HepG2 (cell line): ENCODE measurements at regions not wholly inside any gene's neighbourhood (a gene's known extent, or its start where the extent isn't known, plus 50 kb on each side); places are given as distances from the start of the nearest gene placed in this dataset.

Experiments used
- ATAC-seq: fragments of 200-7000 bp; cut with Tn5 transposase; 3 replicates; pipeline ENCODE4 v1.9.1; 2020; ENCODE audit warnings: mild to moderate bottlenecking, moderate library complexity
- BruUV-seq: library from RNA; stranded (reverse); fragments of 400-500 nt; replicated peaks from 2 replicates; lab custom pipeline; 2021; lab: Mats Ljungman, UMichigan
- CTCF ChIA-PET: fragments of 300-600 bp; formaldehyde crosslinking; extraction: SDS; loops from one replicate; lab custom pipeline; 2021; ENCODE audit warnings: low total read pairs, inconsistent platforms, low intra/inter-chr PET ratio; lab: Yijun Ruan, JAX
- POLR2A ChIA-PET: fragments of 350-600 bp; sonication (Branson Sonifier 250); formaldehyde crosslinking; loops from one replicate; lab custom pipeline; 2020; ENCODE audit warnings: antibody characterized with exemption, inconsistent platforms; lab: Yijun Ruan, JAX
- DNase-seq: peaks from one replicate; pipeline ENCODE4 v3.0.0-alpha.2; 2015; ENCODE audit warnings: low spot score
- FAIRE-seq: peaks from 3 replicates; lab custom pipeline; 2011; peaks lifted over from hg19 to GRCh38; lab: Jason Lieb, UNC
- H2AFZ ChIP-seq: one replicate; pipeline ENCODE4 v1.6.1; 2011; ENCODE audit warnings: low read length, inconsistent platforms
- H3K27ac ChIP-seq: fragments of 300-600 bp; 3 replicates; pipeline ENCODE4 v1.8.0; 2011; ENCODE audit warnings: mixed run types, mild to moderate bottlenecking, mixed read lengths, low read length, inconsistent platforms; ENCODE audit not compliant: insufficient read depth; ENCODE audit errors: extremely low read length
- H3K27me3 ChIP-seq, 2 experiments: fragments of 200-600 bp in 1 of 2; 2 replicates in 1 of 2; 3 replicates in 1 of 2; pipeline versions ENCODE4 v1.6.0 to v1.8.0; 2011; ENCODE audit warnings: low read length in 2 of 2, mild to moderate bottlenecking in 2 of 2, moderate library complexity in 2 of 2, inconsistent platforms in 1 of 2; ENCODE audit not compliant: insufficient read depth in 2 of 2, control insufficient read depth in 1 of 2
- H3K36me3 ChIP-seq, 2 experiments: fragments of 200-600 bp in 1 of 2; replicated peaks in 1 of 2; 2 replicates in 1 of 2; 3 replicates in 1 of 2; pipeline versions ENCODE4 v1.5.1 to v1.8.0; 2011; ENCODE audit warnings: low read length in 2 of 2, inconsistent platforms in 1 of 2; ENCODE audit not compliant: insufficient read depth in 2 of 2, control insufficient read depth in 1 of 2
- H3K4me1 ChIP-seq: 2 replicates; pipeline ENCODE4 v1.5.1; 2012; ENCODE audit warnings: low read length, inconsistent platforms; ENCODE audit not compliant: insufficient read depth
- H3K4me2 ChIP-seq: 2 replicates; pipeline ENCODE4 v1.6.0; 2011; ENCODE audit warnings: low read depth, low read length, inconsistent platforms
- H3K4me3 ChIP-seq, 3 experiments: fragments of 200-600 bp in 1 of 3; sonication (generic), shearing (Covaris generic) in 1 of 3; replicated peaks in 1 of 3; 2 replicates each; pipeline ENCODE4 v1.5.1; 2011 to 2016; ENCODE audit warnings: low read length in 3 of 3, inconsistent platforms in 2 of 3, low read depth in 2 of 3, mild to moderate bottlenecking in 2 of 3, control low read depth in 1 of 3, mixed read lengths in 1 of 3; ENCODE audit not compliant: insufficient read depth in 1 of 3
- H3K79me2 ChIP-seq: one replicate; pipeline ENCODE4 v1.6.1; 2011; ENCODE audit warnings: low read length, inconsistent platforms; ENCODE audit not compliant: insufficient read depth
- H3K9ac ChIP-seq: 2 replicates; pipeline ENCODE4 v1.6.0; 2011; ENCODE audit warnings: mild to moderate bottlenecking, low read depth, low read length, inconsistent platforms; ENCODE audit not compliant: insufficient read depth
- H3K9me3 ChIP-seq: 2 replicates; pipeline ENCODE4 v1.5.1; 2012; ENCODE audit warnings: mild to moderate bottlenecking, low read length
- H4K20me1 ChIP-seq: 2 replicates; pipeline ENCODE4 v1.6.0; 2011; ENCODE audit warnings: inconsistent platforms, mild to moderate bottlenecking, low read length, moderate library complexity; ENCODE audit not compliant: insufficient read depth
- ATF1 ChIP-seq: IDR thresholded peaks from 2 replicates; pipeline ENCODE4 v1.6.1; 2016; ENCODE audit warnings: mild to moderate bottlenecking, control low read depth
- DMAP1 ChIP-seq: IDR thresholded peaks from 2 replicates; pipeline ENCODE4 v1.6.1; 2016
- FOXP1 ChIP-seq, 2 experiments: fragments of 450-650 bp in 1 of 2; IDR thresholded peaks; 2 replicates each; pipeline ENCODE4 v1.6.1; 2017 to 2018; ENCODE audit warnings: antibody characterized with exemption in 1 of 2
- HCFC1 ChIP-seq: fragments of 150-350 bp; IDR thresholded peaks from 2 replicates; pipeline ENCODE4 v1.6.1; 2014; ENCODE audit warnings: low read depth, low read length
- IKZF4 ChIP-seq: sonication (generic); formaldehyde crosslinking; IDR thresholded peaks from 2 replicates; pipeline ENCODE4 v1.5.1; 2020; ENCODE audit warnings: borderline replicate concordance, mild to moderate bottlenecking, low read depth, missing genetic modification reagents; ENCODE audit errors: not compliant biosample characterization
- MYNN ChIP-seq: sonication (generic); formaldehyde crosslinking; IDR thresholded peaks from 2 replicates; pipeline ENCODE4 v1.4.0; 2020; ENCODE audit warnings: mild to moderate bottlenecking, low read depth, missing genetic modification reagents
- NFKB2 ChIP-seq: sonication (generic); formaldehyde crosslinking; IDR thresholded peaks from 2 replicates; pipeline ENCODE4 v1.4.0; 2020; ENCODE audit warnings: missing genetic modification reagents, borderline replicate concordance
- RBAK ChIP-seq: sonication (generic); formaldehyde crosslinking; IDR thresholded peaks from 2 replicates; pipeline ENCODE4 v1.5.1; 2020; ENCODE audit warnings: mild to moderate bottlenecking, missing genetic modification reagents
- RELA ChIP-seq: sonication (generic); formaldehyde crosslinking; IDR thresholded peaks from 2 replicates; pipeline ENCODE4 v1.4.0; 2020; ENCODE audit warnings: missing genetic modification reagents
- SNRNP70 ChIP-seq: fragments of 200-400 bp; formaldehyde crosslinking; IDR thresholded peaks from 2 replicates; pipeline ENCODE4 v1.6.1; 2017; ENCODE audit warnings: mild to moderate bottlenecking, low read depth, low read length, moderate library complexity
- SRSF1 ChIP-seq: fragments of 200-400 bp; formaldehyde crosslinking; optimal IDR thresholded peaks from 2 replicates; pipeline ENCODE3; 2017; ENCODE audit warnings: mild to moderate bottlenecking, low read depth, low read length, moderate library complexity
- TARDBP ChIP-seq: sonication (generic); formaldehyde crosslinking; IDR thresholded peaks from 2 replicates; pipeline ENCODE4 v1.8.0; 2022; ENCODE audit warnings: mild to moderate bottlenecking, missing genetic modification reagents
- TCF7 ChIP-seq: sonication (generic); IDR thresholded peaks from 2 replicates; pipeline ENCODE4 v1.6.1; 2016; ENCODE audit warnings: antibody characterized with exemption, low read depth
- TGIF2 ChIP-seq: IDR thresholded peaks from 2 replicates; pipeline ENCODE4 v1.6.1; 2016; ENCODE audit warnings: control low read depth, missing compliant biosample characterization
- ZBTB3 ChIP-seq: sonication (generic); formaldehyde crosslinking; IDR thresholded peaks from 2 replicates; pipeline ENCODE4 v1.4.0; 2020; ENCODE audit warnings: low read depth, mild to moderate bottlenecking, moderate library complexity, missing genetic modification reagents, borderline replicate concordance
- ZKSCAN1 ChIP-seq: fragments of 150-350 bp; IDR thresholded peaks from 2 replicates; pipeline ENCODE4 v1.6.1; 2014; ENCODE audit warnings: low read length
- ZNF24 ChIP-seq: fragments of 450-650 bp; IDR thresholded peaks from 2 replicates; pipeline ENCODE4 v1.6.1; 2017; ENCODE audit warnings: antibody characterized with exemption, mild to moderate bottlenecking
- ZNF746 ChIP-seq: sonication (generic); formaldehyde crosslinking; IDR thresholded peaks from 2 replicates; pipeline ENCODE4 v1.8.0; 2022; ENCODE audit warnings: mild to moderate bottlenecking, missing genetic modification reagents
- WGBS: methylation state at CpG from one replicate; pipeline ENCODE4 v1.1.6; 2017; ENCODE audit warnings: low lambda C conversion rate; 5-methylcytosine and 5-hydroxymethylcytosine counted together
- in situ Hi-C: cut with HindIII; loops from 2 replicates; pipeline ENCODE4 v1.10.0; 2017; ENCODE audit warnings: low pct_unique_long_range_greater_than_20kb; ENCODE audit not compliant: extremely low pct_ligation_motif_present
- intact Hi-C: fragments of 100-400 bp; cut with micrococcal nuclease; formaldehyde crosslinking; loops from one replicate; pipeline ENCODE4 v1.10.0; 2022; ENCODE audit not compliant: unreplicated experiment
- TF ChIP-seq, protein P1 (sequence below): sonication (generic); formaldehyde crosslinking; IDR thresholded peaks from 2 replicates; pipeline ENCODE4 v1.4.0; 2020; ENCODE audit warnings: missing genetic modification reagents, mild to moderate bottlenecking, borderline replicate concordance
- TF ChIP-seq, protein P2 (sequence below): IDR thresholded peaks from 2 replicates; pipeline ENCODE4 v1.6.1; 2016; ENCODE audit warnings: mild to moderate bottlenecking, missing biosample characterization, missing genetic modification reagents
- TF ChIP-seq, protein P3 (sequence below): sonication (generic); formaldehyde crosslinking; IDR thresholded peaks from 2 replicates; pipeline ENCODE4 v1.4.0; 2020; ENCODE audit warnings: missing genetic modification reagents, borderline replicate concordance
- TF ChIP-seq, protein P4 (sequence below): IDR thresholded peaks from 2 replicates; pipeline ENCODE4 v1.6.1; 2016; ENCODE audit warnings: control low read depth

DNA sequence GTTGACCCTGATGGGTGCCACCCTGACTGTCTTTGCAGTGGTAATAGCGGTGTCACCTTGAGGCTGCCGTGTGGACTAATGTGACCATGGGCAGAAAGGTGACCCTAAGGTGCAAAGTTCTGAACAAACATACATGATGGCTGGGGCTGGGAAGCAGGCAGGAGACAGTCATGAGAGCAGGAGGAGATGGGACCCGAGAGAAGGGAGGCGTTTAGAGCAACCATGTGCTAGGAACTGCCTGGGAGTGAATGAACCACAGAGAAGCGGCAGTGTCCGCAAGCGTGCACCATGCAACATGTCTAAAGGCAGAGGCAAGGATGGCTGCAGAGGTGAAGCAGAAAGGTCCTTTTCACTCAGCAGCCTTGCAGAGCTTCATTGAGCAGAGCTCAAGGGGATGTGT is 113.1 kb upstream of the GDF10 start (continued):
- TF ChIP-seq IKZF4: no peak
- no peak for TF ChIP-seq HCFC1
- TF ChIP-seq MYNN (CRISPR knock-in tag): no peak
- TF ChIP-seq, protein P1, sequence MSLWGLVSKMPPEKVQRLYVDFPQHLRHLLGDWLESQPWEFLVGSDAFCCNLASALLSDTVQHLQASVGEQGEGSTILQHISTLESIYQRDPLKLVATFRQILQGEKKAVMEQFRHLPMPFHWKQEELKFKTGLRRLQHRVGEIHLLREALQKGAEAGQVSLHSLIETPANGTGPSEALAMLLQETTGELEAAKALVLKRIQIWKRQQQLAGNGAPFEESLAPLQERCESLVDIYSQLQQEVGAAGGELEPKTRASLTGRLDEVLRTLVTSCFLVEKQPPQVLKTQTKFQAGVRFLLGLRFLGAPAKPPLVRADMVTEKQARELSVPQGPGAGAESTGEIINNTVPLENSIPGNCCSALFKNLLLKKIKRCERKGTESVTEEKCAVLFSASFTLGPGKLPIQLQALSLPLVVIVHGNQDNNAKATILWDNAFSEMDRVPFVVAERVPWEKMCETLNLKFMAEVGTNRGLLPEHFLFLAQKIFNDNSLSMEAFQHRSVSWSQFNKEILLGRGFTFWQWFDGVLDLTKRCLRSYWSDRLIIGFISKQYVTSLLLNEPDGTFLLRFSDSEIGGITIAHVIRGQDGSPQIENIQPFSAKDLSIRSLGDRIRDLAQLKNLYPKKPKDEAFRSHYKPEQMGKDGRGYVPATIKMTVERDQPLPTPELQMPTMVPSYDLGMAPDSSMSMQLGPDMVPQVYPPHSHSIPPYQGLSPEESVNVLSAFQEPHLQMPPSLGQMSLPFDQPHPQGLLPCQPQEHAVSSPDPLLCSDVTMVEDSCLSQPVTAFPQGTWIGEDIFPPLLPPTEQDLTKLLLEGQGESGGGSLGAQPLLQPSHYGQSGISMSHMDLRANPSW: no peak
- TF ChIP-seq DMAP1 (CRISPR knock-in tag): no peak
- no peak for TF ChIP-seq FOXP1 (IDR thresholded peaks at IDR 0.05)
- TF ChIP-seq FOXP1 (CRISPR knock-in tag; IDR thresholded peaks at IDR 0.05): no peak
- no peak for TF ChIP-seq RELA (CRISPR knock-in tag)
- TF ChIP-seq, protein P2, sequence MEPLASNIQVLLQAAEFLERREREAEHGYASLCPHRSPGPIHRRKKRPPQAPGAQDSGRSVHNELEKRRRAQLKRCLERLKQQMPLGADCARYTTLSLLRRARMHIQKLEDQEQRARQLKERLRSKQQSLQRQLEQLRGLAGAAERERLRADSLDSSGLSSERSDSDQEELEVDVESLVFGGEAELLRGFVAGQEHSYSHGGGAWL (CRISPR knock-in tag): no peak
- TF ChIP-seq TGIF2 (CRISPR knock-in tag): no peak
- TF ChIP-seq ZNF746 (CRISPR knock-in tag): no peak
- TF ChIP-seq NFKB2: no peak
- no peak for TF ChIP-seq RBAK (CRISPR knock-in tag)
- TF ChIP-seq, all 625 proteins: peak for 0

DNA sequence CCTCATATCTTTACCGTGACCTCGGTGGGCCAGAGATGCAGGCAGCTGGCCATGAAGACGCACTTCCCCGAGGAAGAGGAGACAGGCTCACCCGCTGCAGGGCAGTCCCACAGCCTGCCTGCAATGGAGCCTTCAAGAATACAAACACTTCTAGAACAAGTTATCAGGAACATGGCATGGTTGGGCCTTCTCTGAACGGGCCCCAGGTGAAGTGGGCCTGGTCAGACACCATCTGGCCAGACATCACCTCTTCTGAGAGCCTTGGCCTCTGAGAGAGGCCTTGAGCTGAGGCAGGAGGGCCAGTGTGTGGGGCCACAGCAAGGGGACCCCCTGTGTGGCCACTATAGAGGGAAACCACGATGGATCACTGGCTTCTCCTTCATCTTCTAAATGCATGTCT is 112.4 kb upstream of the GDF10 start:
- Histone ChIP-seq H3K4me3 (no peak overlapping the region), H3K9ac (no peak overlapping the region), H4K20me1 (no peaks in the 10 kb centered on the region), H3K9me3 (no peaks in the 10 kb centered on the region), H3K4me1 (peaks cover 11% of the 10 kb centered on the region), H2AFZ (no peak overlapping the region), H3K27ac (no peak overlapping the region), H3K36me3 (no peaks in the 10 kb centered on the region), H3K4me2 (no peak overlapping the region), H3K79me2 (no peaks in the 10 kb centered on the region), H3K27me3 (peaks cover 0 to 2% of the 10 kb centered on the region in 2 experiments; a peak in 1 of 5 replicates)
- in situ Hi-C loops: no loop called here
- ChIA-PET POLR2A (no interaction called here), CTCF (no interaction called here)
- intact Hi-C loops: no loop called here
- 18% methylated on average over 6 of the region's 7 CpGs for WGBS
- BruUV-seq: no TSS peak
- DNase-seq: no peak
- ATAC-seq: no peak
- no peak for FAIRE-seq
- TF ChIP-seq TCF7 (no peak), TARDBP (CRISPR knock-in tag) (no peak), ZNF24 (no peak), ATF1 (CRISPR knock-in tag) (no peak), ZKSCAN1 (no peak), ZBTB3 (CRISPR knock-in tag) (no peak), SNRNP70 (no peak), SRSF1 (no peak)
- TF ChIP-seq, protein P3, sequence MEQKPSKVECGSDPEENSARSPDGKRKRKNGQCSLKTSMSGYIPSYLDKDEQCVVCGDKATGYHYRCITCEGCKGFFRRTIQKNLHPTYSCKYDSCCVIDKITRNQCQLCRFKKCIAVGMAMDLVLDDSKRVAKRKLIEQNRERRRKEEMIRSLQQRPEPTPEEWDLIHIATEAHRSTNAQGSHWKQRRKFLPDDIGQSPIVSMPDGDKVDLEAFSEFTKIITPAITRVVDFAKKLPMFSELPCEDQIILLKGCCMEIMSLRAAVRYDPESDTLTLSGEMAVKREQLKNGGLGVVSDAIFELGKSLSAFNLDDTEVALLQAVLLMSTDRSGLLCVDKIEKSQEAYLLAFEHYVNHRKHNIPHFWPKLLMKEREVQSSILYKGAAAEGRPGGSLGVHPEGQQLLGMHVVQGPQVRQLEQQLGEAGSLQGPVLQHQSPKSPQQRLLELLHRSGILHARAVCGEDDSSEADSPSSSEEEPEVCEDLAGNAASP (CRISPR knock-in tag): no peak
- TF ChIP-seq, protein P4, sequence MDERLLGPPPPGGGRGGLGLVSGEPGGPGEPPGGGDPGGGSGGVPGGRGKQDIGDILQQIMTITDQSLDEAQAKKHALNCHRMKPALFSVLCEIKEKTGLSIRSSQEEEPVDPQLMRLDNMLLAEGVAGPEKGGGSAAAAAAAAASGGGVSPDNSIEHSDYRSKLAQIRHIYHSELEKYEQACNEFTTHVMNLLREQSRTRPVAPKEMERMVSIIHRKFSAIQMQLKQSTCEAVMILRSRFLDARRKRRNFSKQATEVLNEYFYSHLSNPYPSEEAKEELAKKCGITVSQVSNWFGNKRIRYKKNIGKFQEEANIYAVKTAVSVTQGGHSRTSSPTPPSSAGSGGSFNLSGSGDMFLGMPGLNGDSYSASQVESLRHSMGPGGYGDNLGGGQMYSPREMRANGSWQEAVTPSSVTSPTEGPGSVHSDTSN (CRISPR knock-in tag): no peak
- TF ChIP-seq, all 625 proteins: peak for 0
